GM19397 (cell line): ENCODE measurements at regions not wholly inside any gene's neighbourhood (a gene's known extent, or its start where the extent isn't known, plus 50 kb on each side); places are given as distances from the start of the nearest gene placed in this dataset.

Experiments
- ATAC-seq: cut with Tn5 transposase; IDR thresholded peaks from one replicate; pipeline ENCODE4 v1.9.1; 2021; ENCODE audit warnings: mild to moderate bottlenecking, moderate library complexity; ENCODE audit not compliant: unreplicated experiment

GRCh38 chr6:139593081-139593480 is 218.6 kb upstream of the CITED2 start:
- ATAC-seq, result no peak

- no peak for ATAC-seq
Observed at GRCh38 chr6:139592011-139592410, 217.6 kb upstream of the CITED2 start.

GRCh38 chr6:139591075-139591865 is 216.8 kb upstream of the CITED2 start:
- ATAC-seq, result no peak

- ATAC-seq, result no peak
Observed at GRCh38 chr6:139590206-139590605, 215.8 kb upstream of the CITED2 start.

GRCh38 chr6:139588734-139589593 is 214.5 kb upstream of the CITED2 start:
- ATAC-seq, result no peak

GRCh38 chr6:139588076-139588639 is 213.7 kb upstream of the CITED2 start:
- ATAC-seq, result no peak

GRCh38 chr6:139587469-139587868 is 213.0 kb upstream of the CITED2 start:
- no peak for ATAC-seq

- ATAC-seq, result no peak
Observed at GRCh38 chr6:139586273-139586672, 211.8 kb upstream of the CITED2 start.

GRCh38 chr6:139584599-139584998 is 210.2 kb upstream of the CITED2 start:
- ATAC-seq, result no peak

GRCh38 chr6:139583420-139583819 is 209.0 kb upstream of the CITED2 start:
- ATAC-seq, result no peak

- ATAC-seq, result no peak
Observed at GRCh38 chr6:139582956-139583355, 208.5 kb upstream of the CITED2 start.

GRCh38 chr6:139581485-139581865 is 207.0 kb upstream of the CITED2 start:
- no peak for ATAC-seq

- peak; percentile 66 for ATAC-seq
Observed at GRCh38 chr6:139580592-139581484, 206.4 kb upstream of the CITED2 start.

GRCh38 chr6:139577763-139578604 is 203.5 kb upstream of the CITED2 start:
- ATAC-seq, result no peak

- no peak for ATAC-seq
Observed at GRCh38 chr6:139577124-139577762, 202.8 kb upstream of the CITED2 start.

- no peak for ATAC-seq
Observed at GRCh38 chr6:139572001-139572400, 197.6 kb upstream of the CITED2 start.

- ATAC-seq, result no peak
Observed at GRCh38 chr6:139570166-139570565, 195.7 kb upstream of the CITED2 start.

GRCh38 chr6:139569566-139569965 is 195.1 kb upstream of the CITED2 start:
- ATAC-seq, result no peak

- ATAC-seq, result no peak
Observed at GRCh38 chr6:139568956-139569538, 194.6 kb upstream of the CITED2 start.
